ENCODE measurements at regions not wholly inside any gene's neighbourhood (a gene's known extent, or its start where the extent isn't known, plus 50 kb on each side); places are given as distances from the start of the nearest gene placed in this dataset.

GRCh38 chr2:105496271-105496670 is 97.4 kb upstream of the FHL2 start:
- Mint-ChIP-seq H3K27ac (no peak overlapping the region), H3K9me3 (peaks cover 22% of the 10 kb centered on the region), H3K36me3 (ENCODE audit: low read depth) (peaks cover 17% of the 10 kb centered on the region), H3K4me1 (ENCODE audit: low read depth) (peaks cover 13% of the 10 kb centered on the region), H3K27me3 (ENCODE audit: insufficient read depth) (peaks cover 43% of the 10 kb centered on the region), H3K4me3 (no peak overlapping the region)
- TF ChIP-seq CTCF (IDR thresholded peaks at IDR 0.05), result no peak
- no peak for DNase-seq

- Mint-ChIP-seq H3K27me3 (ENCODE audit: insufficient read depth) (peaks cover 49% of the 10 kb centered on the region), H3K4me1 (ENCODE audit: low read depth) (peaks cover 19% of the 10 kb centered on the region), H3K27ac (no peak overlapping the region), H3K9me3 (peaks cover 22% of the 10 kb centered on the region), H3K4me3 (no peak overlapping the region), H3K36me3 (ENCODE audit: low read depth) (peaks cover 17% of the 10 kb centered on the region)
- DNase-seq, result no peak
- no peak for TF ChIP-seq CTCF (IDR thresholded peaks at IDR 0.05)
Observed at GRCh38 chr2:105494683-105495425, 96.0 kb upstream of the FHL2 start.

DNA sequence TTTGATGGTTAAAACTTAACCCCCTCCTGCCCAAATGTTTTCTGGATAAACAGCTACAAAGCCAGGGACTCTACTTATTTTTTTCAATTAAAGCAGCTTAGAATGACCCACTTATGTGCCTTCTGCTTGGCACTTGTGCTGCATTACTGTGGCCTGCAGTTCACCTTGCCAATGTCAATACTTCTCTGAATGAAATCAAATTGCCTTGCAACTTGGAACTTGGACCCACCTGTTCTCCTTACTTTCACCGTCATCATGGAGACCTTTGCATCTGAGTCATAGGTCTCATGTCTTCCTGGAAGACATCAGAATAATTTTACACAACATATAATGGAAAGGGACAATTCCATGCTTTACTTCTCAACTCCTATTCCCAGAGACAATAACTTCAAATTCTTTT is 92.1 kb upstream of the FHL2 start:
- no peak for TF ChIP-seq CTCF (IDR thresholded peaks at IDR 0.05)
- peaks cover 22% of the 10 kb centered on the region for H3K9me3 Mint-ChIP-seq
- peaks cover 44% of the 10 kb centered on the region for H3K27me3 Mint-ChIP-seq (ENCODE audit: insufficient read depth)
- peaks cover 45% of the 10 kb centered on the region for H3K4me1 Mint-ChIP-seq (ENCODE audit: low read depth)
- DNase-seq, result no peak
- no peak overlapping the region for H3K4me3 Mint-ChIP-seq
- H3K36me3 Mint-ChIP-seq (ENCODE audit: low read depth), result peaks cover 17% of the 10 kb centered on the region
- no peak overlapping the region for H3K27ac Mint-ChIP-seq

DNA sequence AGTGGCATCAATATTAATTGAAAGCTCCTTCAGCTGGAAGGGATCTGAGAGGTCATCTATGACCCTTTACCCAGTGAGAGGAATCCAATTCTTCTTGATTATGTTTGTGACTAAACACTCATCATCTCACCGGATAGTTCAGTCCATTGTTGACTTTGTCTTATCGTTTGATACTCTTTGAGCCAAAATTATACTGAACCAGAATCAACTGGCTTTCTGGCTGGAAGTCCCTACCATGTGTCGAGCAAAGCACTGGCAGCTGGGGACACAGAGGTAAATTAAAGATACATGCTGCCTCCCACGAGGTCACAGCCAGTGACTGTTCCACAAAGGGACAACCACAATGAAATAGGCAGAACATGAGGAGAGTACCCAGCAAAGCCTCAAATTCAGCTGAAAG is 91.4 kb upstream of the FHL2 start:
- peaks cover 52% of the 10 kb centered on the region for H3K4me1 Mint-ChIP-seq (ENCODE audit: low read depth)
- DNase-seq, result no peak
- H3K36me3 Mint-ChIP-seq (ENCODE audit: low read depth), result peaks cover 17% of the 10 kb centered on the region
- no peak overlapping the region for H3K4me3 Mint-ChIP-seq
- H3K27me3 Mint-ChIP-seq (ENCODE audit: insufficient read depth), result peaks cover 42% of the 10 kb centered on the region
- peaks cover 22% of the 10 kb centered on the region for H3K9me3 Mint-ChIP-seq
- no peak overlapping the region for H3K27ac Mint-ChIP-seq
- TF ChIP-seq CTCF (IDR thresholded peaks at IDR 0.05), result no peak

DNA sequence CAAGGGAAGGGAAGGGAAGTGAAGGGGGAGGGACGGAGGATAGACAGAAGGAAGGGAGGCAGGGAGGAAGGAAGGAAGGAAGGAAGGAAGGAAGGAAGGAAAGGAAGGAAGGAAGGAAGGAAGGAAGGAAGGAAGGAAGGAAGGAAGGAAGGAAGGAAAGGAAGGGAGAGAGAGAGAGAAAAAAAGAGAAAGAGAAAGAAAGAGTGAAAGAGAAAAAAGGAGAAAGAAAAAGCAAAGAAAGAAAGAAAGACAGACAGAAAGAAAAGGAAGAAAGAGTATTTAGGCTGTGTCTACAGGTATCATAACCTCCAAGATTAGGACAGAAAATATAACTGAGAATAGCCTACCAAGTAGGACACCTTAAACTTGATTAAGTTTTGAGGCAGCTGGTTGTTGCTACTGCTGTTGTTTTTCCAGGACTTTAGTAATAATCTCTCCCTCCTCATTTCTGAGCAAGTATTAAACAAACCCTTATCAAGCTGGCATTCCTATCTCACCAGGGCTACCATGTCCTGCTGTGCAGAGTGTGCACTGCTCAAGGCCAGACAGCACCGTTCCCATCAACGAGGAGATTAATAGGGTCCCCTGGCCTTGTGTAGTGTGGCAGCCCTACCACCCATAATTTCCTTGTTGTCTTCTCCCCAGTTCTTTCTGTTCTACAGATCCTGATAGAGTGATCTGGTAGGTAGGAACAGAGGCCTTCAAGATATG is 90.5 kb upstream of the FHL2 start:
- Mint-ChIP-seq H3K4me1 (ENCODE audit: low read depth) (peaks cover 52% of the 10 kb centered on the region), H3K27me3 (ENCODE audit: insufficient read depth) (peaks cover 34% of the 10 kb centered on the region), H3K9me3 (peaks cover 22% of the 10 kb centered on the region), H3K36me3 (ENCODE audit: low read depth) (peaks cover 17% of the 10 kb centered on the region), H3K27ac (no peak overlapping the region), H3K4me3 (no peak overlapping the region)
- no peak for TF ChIP-seq CTCF (IDR thresholded peaks at IDR 0.05)
- no peak for DNase-seq
